ENCODE measurements at regions not wholly inside any gene's neighbourhood (a gene's known extent, or its start where the extent isn't known, plus 50 kb on each side); places are given as distances from the start of the nearest gene placed in this dataset.
A peak's percentile ranks its signal among the peaks of the same experiment; 100 is the strongest.

GRCh38 chr3:68648494-68648893 lies 283.9 kb downstream of the TAFA4 start:
- no peak overlapping the region for H2BK120ac ChIP-seq (ENCODE audit: low read depth, low read length)
- no peak overlapping the region for H3K4ac ChIP-seq (ENCODE audit: low read depth, low read length)
- no peak overlapping the region for H3K9ac ChIP-seq (ENCODE audit: low read length)
- no peaks in the 10 kb centered on the region for H3K36me3 ChIP-seq (ENCODE audit: control insufficient read depth, insufficient read depth, low read length)
- no peaks in the 10 kb centered on the region for H3K79me1 ChIP-seq (ENCODE audit: low read length)
- no CpG with 5 or more reads among the region's 2 CpGs for WGBS (ENCODE audit: extremely low coverage, insufficient coverage, low lambda C conversion rate)
- H2BK15ac ChIP-seq (replicated peaks; ENCODE audit: low read depth) = no peak overlapping the region
- H4K8ac ChIP-seq (ENCODE audit: low read depth, low read length) = no peak overlapping the region
- no peak overlapping the region for H3K23ac ChIP-seq (ENCODE audit: low read length)
- no peak overlapping the region for H2AK5ac ChIP-seq (ENCODE audit: low read length)
- no peak overlapping the region for H3K56ac ChIP-seq (ENCODE audit: low read length)
- H3K79me2 ChIP-seq (ENCODE audit: control insufficient read depth, insufficient read depth, low read length) = no peaks in the 10 kb centered on the region
- no peak overlapping the region for H3K4me3 ChIP-seq (ENCODE audit: low read length)
- no peak for DNase-seq
- H3K4me2 ChIP-seq (ENCODE audit: low read length) = no peak overlapping the region
- H3K27me3 ChIP-seq (ENCODE audit: insufficient read depth, low read length, poor library complexity) = no peaks in the 10 kb centered on the region
- H3K18ac ChIP-seq (ENCODE audit: low read length) = no peak overlapping the region
- no peak overlapping the region for H3K27ac ChIP-seq (ENCODE audit: low read depth, low read length)
- no peaks in the 10 kb centered on the region for H3K4me1 ChIP-seq (ENCODE audit: control insufficient read depth, low read depth, low read length)
- H4K5ac ChIP-seq (ENCODE audit: low read length) = no peak overlapping the region
- no peak overlapping the region for H2BK5ac ChIP-seq (ENCODE audit: low read length)

DNA sequence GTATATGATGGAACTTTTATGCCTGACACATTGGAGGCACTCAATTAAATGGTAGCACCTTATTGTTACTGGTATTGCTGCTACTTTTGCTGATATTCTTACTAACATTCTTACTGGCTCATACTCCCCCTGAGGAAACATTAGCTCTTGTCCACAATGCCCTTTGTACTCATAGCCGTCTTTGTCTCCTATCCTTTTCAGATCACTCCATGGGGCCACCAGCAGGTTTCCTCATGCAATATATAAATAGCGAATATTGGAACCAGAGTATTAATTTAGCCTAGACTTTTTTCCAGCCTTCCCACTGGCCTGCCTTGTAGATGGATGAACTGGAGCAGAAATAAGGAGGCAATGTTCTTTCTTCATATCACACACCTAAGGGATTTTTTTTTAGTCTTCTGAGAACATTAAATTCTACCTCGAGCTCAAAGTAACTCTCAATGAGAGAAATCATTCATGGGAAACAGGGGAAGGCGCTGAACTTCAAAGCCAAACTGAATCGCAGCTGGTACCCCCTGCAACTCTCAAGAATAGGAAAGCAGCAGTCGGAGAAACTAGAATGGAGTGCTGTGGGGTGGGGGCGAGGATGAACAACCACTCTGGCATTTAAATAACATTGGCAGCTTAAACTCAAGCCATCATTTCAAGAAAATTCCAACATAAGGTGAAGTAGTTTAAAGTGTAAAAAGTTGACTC lies 300.3 kb downstream of the TAFA4 start:
- Histone ChIP-seq H3K27me3 (ENCODE audit: insufficient read depth, low read length, poor library complexity) (no peaks in the 10 kb centered on the region), H3K18ac (ENCODE audit: low read length) (no peak overlapping the region), H2BK15ac (replicated peaks; ENCODE audit: low read depth) (no peak overlapping the region), H3K23ac (ENCODE audit: low read length) (no peak overlapping the region), H4K5ac (ENCODE audit: low read length) (no peak overlapping the region), H3K4me1 (ENCODE audit: control insufficient read depth, low read depth, low read length) (no peaks in the 10 kb centered on the region), H4K8ac (ENCODE audit: low read depth, low read length) (no peak overlapping the region), H3K56ac (ENCODE audit: low read length) (no peak overlapping the region), H3K4me3 (ENCODE audit: low read length) (no peak overlapping the region), H2AK5ac (ENCODE audit: low read length) (no peak overlapping the region), H3K9ac (ENCODE audit: low read length) (no peak overlapping the region), H3K79me1 (ENCODE audit: low read length) (no peaks in the 10 kb centered on the region), H3K4me2 (ENCODE audit: low read length) (no peak overlapping the region), H2BK5ac (ENCODE audit: low read length) (no peak overlapping the region), H3K79me2 (ENCODE audit: control insufficient read depth, insufficient read depth, low read length) (no peaks in the 10 kb centered on the region), H2BK120ac (ENCODE audit: low read depth, low read length) (no peak overlapping the region), H3K36me3 (ENCODE audit: control insufficient read depth, insufficient read depth, low read length) (no peaks in the 10 kb centered on the region), H3K27ac (ENCODE audit: low read depth, low read length) (no peak overlapping the region), H3K4ac (ENCODE audit: low read depth, low read length) (no peak overlapping the region)
- DNase-seq = peak; percentile 40
- WGBS (ENCODE audit: extremely low coverage, insufficient coverage, low lambda C conversion rate) = no CpG with 5 or more reads among the region's 7 CpGs

DNA sequence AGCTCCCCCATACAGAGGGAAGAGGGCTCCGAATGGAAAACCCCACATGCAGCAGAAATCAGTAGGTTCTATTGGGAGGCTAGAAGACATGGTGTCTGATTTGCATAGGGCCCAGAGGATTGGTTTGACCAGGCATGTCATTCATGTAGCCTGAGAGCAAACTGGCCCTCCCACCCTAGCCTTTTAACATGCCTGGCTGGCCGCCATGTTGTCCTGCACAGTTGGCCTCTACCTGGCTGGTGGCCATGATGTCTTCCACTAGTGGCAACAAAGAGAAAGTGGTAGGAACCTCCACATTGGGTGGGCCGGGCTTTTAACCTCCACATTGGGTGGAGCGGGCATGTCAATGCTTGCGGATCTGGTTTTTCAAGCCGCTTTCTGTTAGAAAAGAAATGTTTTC lies 312.1 kb downstream of the TAFA4 start:
- Histone ChIP-seq H2BK5ac (ENCODE audit: low read length) (no peak overlapping the region), H3K36me3 (ENCODE audit: control insufficient read depth, insufficient read depth, low read length) (no peaks in the 10 kb centered on the region), H3K27ac (ENCODE audit: low read depth, low read length) (no peak overlapping the region), H2BK15ac (replicated peaks; ENCODE audit: low read depth) (no peak overlapping the region), H3K9ac (ENCODE audit: low read length) (no peak overlapping the region), H3K79me1 (ENCODE audit: low read length) (no peaks in the 10 kb centered on the region), H3K23ac (ENCODE audit: low read length) (no peak overlapping the region), H2BK120ac (ENCODE audit: low read depth, low read length) (no peak overlapping the region), H3K56ac (ENCODE audit: low read length) (no peak overlapping the region), H3K4me1 (ENCODE audit: control insufficient read depth, low read depth, low read length) (no peaks in the 10 kb centered on the region), H3K4me3 (ENCODE audit: low read length) (no peak overlapping the region), H2AK5ac (ENCODE audit: low read length) (no peak overlapping the region), H3K18ac (ENCODE audit: low read length) (no peak overlapping the region), H4K8ac (ENCODE audit: low read depth, low read length) (no peak overlapping the region), H3K4ac (ENCODE audit: low read depth, low read length) (no peak overlapping the region), H3K79me2 (ENCODE audit: control insufficient read depth, insufficient read depth, low read length) (no peaks in the 10 kb centered on the region), H4K5ac (ENCODE audit: low read length) (no peak overlapping the region), H3K27me3 (ENCODE audit: insufficient read depth, low read length, poor library complexity) (no peaks in the 10 kb centered on the region), H3K4me2 (ENCODE audit: low read length) (no peak overlapping the region)
- WGBS (ENCODE audit: extremely low coverage, insufficient coverage, low lambda C conversion rate) = no CpG with 5 or more reads among the region's 6 CpGs
- no peak for DNase-seq

DNA sequence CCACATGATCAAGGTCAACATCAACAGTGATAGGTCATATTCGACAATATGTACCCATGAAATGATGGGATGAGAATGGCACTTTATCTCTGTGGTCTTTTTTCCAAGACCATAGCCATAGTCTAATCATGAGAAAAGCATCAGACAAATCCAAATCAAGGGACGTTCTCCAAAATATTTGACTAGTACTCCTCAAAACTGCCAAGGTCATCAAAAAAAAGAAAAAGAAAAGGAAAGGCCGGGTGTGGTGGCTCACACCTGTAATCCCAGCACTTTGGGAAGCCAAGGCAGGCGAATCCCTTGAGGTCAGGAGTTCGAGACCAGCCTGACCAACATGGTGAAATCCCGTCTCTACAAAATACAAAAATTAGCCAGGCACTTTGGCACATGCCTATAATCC lies 318.3 kb downstream of the TAFA4 start:
- Histone ChIP-seq H3K79me1 (ENCODE audit: low read length) (no peaks in the 10 kb centered on the region), H3K4me2 (ENCODE audit: low read length) (no peak overlapping the region), H3K23ac (ENCODE audit: low read length) (no peak overlapping the region), H3K56ac (ENCODE audit: low read length) (no peak overlapping the region), H2BK120ac (ENCODE audit: low read depth, low read length) (no peak overlapping the region), H3K9ac (ENCODE audit: low read length) (no peak overlapping the region), H3K4ac (ENCODE audit: low read depth, low read length) (no peak overlapping the region), H3K27ac (ENCODE audit: low read depth, low read length) (no peak overlapping the region), H3K18ac (ENCODE audit: low read length) (no peak overlapping the region), H4K8ac (ENCODE audit: low read depth, low read length) (no peak overlapping the region), H2BK5ac (ENCODE audit: low read length) (no peak overlapping the region), H2AK5ac (ENCODE audit: low read length) (no peak overlapping the region), H3K79me2 (ENCODE audit: control insufficient read depth, insufficient read depth, low read length) (no peaks in the 10 kb centered on the region), H4K5ac (ENCODE audit: low read length) (no peak overlapping the region), H2BK15ac (replicated peaks; ENCODE audit: low read depth) (no peak overlapping the region), H3K36me3 (ENCODE audit: control insufficient read depth, insufficient read depth, low read length) (no peaks in the 10 kb centered on the region), H3K4me1 (ENCODE audit: control insufficient read depth, low read depth, low read length) (no peaks in the 10 kb centered on the region), H3K27me3 (ENCODE audit: insufficient read depth, low read length, poor library complexity) (no peaks in the 10 kb centered on the region), H3K4me3 (ENCODE audit: low read length) (no peak overlapping the region)
- DNase-seq = no peak
- no CpG with 5 or more reads among the region's 6 CpGs for whole genome bisulfite sequencing (ENCODE audit: extremely low coverage, insufficient coverage, low lambda C conversion rate)

- H3K4me1 ChIP-seq (ENCODE audit: control insufficient read depth, low read depth, low read length) = no peaks in the 10 kb centered on the region
- no peak for DNase-seq
- H3K36me3 ChIP-seq (ENCODE audit: control insufficient read depth, insufficient read depth, low read length) = no peaks in the 10 kb centered on the region
- no peak overlapping the region for H2BK5ac ChIP-seq (ENCODE audit: low read length)
- no peak overlapping the region for H2BK120ac ChIP-seq (ENCODE audit: low read depth, low read length)
- no peak overlapping the region for H3K27ac ChIP-seq (ENCODE audit: low read depth, low read length)
- H3K27me3 ChIP-seq (ENCODE audit: insufficient read depth, low read length, poor library complexity) = no peaks in the 10 kb centered on the region
- H3K4me2 ChIP-seq (ENCODE audit: low read length) = no peak overlapping the region
- no peak overlapping the region for H2AK5ac ChIP-seq (ENCODE audit: low read length)
- no peaks in the 10 kb centered on the region for H3K79me1 ChIP-seq (ENCODE audit: low read length)
- H3K23ac ChIP-seq (ENCODE audit: low read length) = no peak overlapping the region
- H4K5ac ChIP-seq (ENCODE audit: low read length) = no peak overlapping the region
- H4K8ac ChIP-seq (ENCODE audit: low read depth, low read length) = no peak overlapping the region
- no peak overlapping the region for H3K4ac ChIP-seq (ENCODE audit: low read depth, low read length)
- H3K79me2 ChIP-seq (ENCODE audit: control insufficient read depth, insufficient read depth, low read length) = no peaks in the 10 kb centered on the region
- H2BK15ac ChIP-seq (replicated peaks; ENCODE audit: low read depth) = no peak overlapping the region
- H3K18ac ChIP-seq (ENCODE audit: low read length) = no peak overlapping the region
- no peak overlapping the region for H3K56ac ChIP-seq (ENCODE audit: low read length)
- no CpG with 5 or more reads among the region's 2 CpGs for WGBS (ENCODE audit: extremely low coverage, insufficient coverage, low lambda C conversion rate)
- H3K4me3 ChIP-seq (ENCODE audit: low read length) = no peak overlapping the region
- H3K9ac ChIP-seq (ENCODE audit: low read length) = no peak overlapping the region
Measured at GRCh38 chr3:68571321-68571720, 361.0 kb downstream of the TAFA4 start.

DNA sequence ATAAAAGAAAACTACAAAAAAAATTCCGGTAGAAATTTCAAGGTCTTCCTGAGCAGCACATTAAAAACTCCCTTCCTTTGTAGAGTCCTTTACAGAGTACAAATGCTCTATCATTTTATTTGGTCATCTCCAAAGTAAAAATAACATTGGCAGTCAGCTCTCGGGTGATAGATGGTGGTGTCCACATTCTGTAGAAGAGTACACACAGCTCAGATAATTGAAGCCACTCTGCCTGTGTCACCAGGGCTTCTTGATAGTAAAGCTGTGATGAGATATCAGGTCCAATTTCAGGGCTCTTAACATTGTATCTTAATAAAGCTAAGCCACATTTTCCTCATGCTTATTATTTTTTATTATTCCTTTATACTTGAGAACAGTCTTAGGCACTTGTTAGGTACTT lies 371.6 kb downstream of the TAFA4 start:
- no peaks in the 10 kb centered on the region for H3K4me1 ChIP-seq (ENCODE audit: control insufficient read depth, low read depth, low read length)
- H3K36me3 ChIP-seq (ENCODE audit: control insufficient read depth, insufficient read depth, low read length) = no peaks in the 10 kb centered on the region
- no peak overlapping the region for H4K5ac ChIP-seq (ENCODE audit: low read length)
- no CpG with 5 or more reads among the region's 2 CpGs for WGBS (ENCODE audit: extremely low coverage, insufficient coverage, low lambda C conversion rate)
- no peak overlapping the region for H3K9ac ChIP-seq (ENCODE audit: low read length)
- no peak overlapping the region for H2BK15ac ChIP-seq (replicated peaks; ENCODE audit: low read depth)
- no peak overlapping the region for H3K4me3 ChIP-seq (ENCODE audit: low read length)
- H2BK5ac ChIP-seq (ENCODE audit: low read length) = no peak overlapping the region
- H3K27ac ChIP-seq (ENCODE audit: low read depth, low read length) = no peak overlapping the region
- H3K79me1 ChIP-seq (ENCODE audit: low read length) = no peaks in the 10 kb centered on the region
- H4K8ac ChIP-seq (ENCODE audit: low read depth, low read length) = no peak overlapping the region
- no peak overlapping the region for H3K56ac ChIP-seq (ENCODE audit: low read length)
- no peak overlapping the region for H3K4me2 ChIP-seq (ENCODE audit: low read length)
- no peak overlapping the region for H3K23ac ChIP-seq (ENCODE audit: low read length)
- H3K18ac ChIP-seq (ENCODE audit: low read length) = no peak overlapping the region
- no peak overlapping the region for H2BK120ac ChIP-seq (ENCODE audit: low read depth, low read length)
- H3K4ac ChIP-seq (ENCODE audit: low read depth, low read length) = no peak overlapping the region
- no peaks in the 10 kb centered on the region for H3K79me2 ChIP-seq (ENCODE audit: control insufficient read depth, insufficient read depth, low read length)
- no peak for DNase-seq
- H3K27me3 ChIP-seq (ENCODE audit: insufficient read depth, low read length, poor library complexity) = no peaks in the 10 kb centered on the region
- H2AK5ac ChIP-seq (ENCODE audit: low read length) = no peak overlapping the region
